GM12872 (cell line): ENCODE measurements at regions not wholly inside any gene's neighbourhood (a gene's known extent, or its start where the extent isn't known, plus 50 kb on each side); places are given as distances from the start of the nearest gene placed in this dataset.

ENCODE experiments used
- TF ChIP-seq, protein P1 (sequence below): IDR thresholded peaks from 3 replicates; pipeline ENCODE4 v1.5.1; 2011; ENCODE audit warnings: low read depth, mild to moderate bottlenecking, low read length, moderate library complexity; ENCODE audit not compliant: insufficient read depth

DNA sequence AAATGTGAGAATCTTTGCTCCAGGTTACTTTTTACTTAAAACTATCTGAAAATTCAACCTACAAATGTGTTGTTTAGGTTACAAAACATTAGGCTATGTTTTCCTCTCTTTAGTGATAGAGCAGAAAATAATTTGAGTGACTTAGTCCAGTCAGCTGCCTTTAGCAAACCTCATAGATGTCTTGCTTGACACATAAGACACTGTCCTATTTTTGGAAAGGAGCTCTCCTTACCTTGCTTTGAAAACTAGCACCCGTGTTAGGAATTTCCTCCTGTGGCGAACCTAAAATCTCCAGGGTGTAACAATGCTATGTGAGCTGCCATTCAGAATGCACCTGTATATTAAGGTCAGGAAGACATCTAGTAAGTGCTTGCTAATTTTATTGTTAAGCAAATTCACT, 221.2 kb upstream of the CD180 start:
- TF ChIP-seq, protein P1, sequence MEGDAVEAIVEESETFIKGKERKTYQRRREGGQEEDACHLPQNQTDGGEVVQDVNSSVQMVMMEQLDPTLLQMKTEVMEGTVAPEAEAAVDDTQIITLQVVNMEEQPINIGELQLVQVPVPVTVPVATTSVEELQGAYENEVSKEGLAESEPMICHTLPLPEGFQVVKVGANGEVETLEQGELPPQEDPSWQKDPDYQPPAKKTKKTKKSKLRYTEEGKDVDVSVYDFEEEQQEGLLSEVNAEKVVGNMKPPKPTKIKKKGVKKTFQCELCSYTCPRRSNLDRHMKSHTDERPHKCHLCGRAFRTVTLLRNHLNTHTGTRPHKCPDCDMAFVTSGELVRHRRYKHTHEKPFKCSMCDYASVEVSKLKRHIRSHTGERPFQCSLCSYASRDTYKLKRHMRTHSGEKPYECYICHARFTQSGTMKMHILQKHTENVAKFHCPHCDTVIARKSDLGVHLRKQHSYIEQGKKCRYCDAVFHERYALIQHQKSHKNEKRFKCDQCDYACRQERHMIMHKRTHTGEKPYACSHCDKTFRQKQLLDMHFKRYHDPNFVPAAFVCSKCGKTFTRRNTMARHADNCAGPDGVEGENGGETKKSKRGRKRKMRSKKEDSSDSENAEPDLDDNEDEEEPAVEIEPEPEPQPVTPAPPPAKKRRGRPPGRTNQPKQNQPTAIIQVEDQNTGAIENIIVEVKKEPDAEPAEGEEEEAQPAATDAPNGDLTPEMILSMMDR, result no peak

DNA sequence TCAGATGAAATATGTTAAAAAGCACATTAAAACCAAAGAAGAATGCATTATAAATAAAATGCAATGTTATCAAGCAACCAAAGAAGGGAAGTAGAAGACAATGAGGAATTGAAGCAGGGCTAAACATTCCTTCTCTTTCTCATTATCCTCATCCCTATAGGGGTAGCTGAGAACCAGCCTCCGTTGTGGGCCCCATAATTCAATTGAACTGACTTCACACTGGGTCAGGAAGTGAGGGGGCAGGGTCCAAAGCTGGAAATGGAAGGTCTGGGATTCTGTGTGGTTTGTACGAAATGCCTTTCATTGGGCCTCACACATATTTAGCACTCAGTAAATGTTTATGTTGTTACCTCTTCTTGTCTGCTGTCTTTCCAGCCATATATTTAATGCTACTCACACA, 220.4 kb upstream of the CD180 start:
- TF ChIP-seq, protein P1, result no peak

DNA sequence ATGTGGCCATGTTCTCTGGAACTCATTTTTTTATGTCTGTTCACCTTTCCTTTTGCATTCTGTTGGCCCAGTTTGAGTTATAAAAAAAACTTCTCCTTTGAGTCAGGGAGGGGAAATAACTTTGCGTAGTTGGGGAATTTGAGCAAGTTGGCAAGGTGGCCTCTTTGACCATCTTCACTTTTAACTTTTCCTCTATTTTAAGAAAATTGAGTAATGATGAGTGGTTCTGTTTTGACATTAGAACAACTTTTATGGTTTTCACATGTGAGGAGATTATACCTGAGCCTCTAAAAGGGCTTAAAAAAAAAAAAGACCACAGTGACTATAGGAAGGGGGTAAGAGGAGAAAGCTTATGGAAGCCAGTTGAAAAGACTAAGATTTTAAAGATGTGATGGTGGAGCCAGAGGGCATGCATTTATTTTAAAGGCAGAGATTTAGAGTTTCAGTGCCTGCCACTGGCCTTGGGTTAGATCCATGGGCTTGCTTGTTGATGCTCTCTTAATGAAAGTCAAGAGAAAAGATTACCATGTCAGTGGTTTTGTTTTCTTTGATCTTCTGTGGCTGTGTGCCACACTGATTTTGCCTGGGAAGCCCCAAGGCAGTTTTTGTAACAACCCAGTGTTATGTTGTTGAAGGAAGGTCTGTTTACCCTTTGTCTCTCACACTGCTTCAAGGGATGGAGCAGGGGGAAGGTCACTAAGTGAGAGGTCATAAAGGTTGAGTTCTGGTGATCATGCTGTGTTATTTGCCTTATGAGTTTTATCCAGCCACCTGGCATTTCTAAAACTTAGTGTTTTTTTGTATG, 219.7 kb upstream of the CD180 start:
- TF ChIP-seq, protein P1, result no peak

DNA sequence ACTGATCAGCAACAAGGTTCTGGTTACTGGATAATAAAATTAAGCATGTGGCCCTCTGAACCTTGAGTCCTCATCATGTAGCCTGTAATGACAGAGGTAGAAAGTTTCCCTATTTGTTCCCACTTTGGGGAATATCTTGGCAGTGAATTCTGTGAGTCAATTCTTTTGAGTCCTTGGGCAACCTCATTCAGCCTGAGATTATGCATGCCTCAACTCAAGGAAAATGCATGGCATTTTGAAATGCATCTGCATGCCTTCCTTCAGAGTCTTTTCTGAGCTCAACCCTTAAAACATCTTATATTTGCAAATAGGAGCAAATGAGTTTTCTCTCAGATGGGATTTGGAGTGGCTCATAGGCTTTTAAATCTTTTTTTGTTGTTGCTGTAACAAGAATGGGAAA, 218.1 kb upstream of the CD180 start:
- TF ChIP-seq, protein P1, result no peak

DNA sequence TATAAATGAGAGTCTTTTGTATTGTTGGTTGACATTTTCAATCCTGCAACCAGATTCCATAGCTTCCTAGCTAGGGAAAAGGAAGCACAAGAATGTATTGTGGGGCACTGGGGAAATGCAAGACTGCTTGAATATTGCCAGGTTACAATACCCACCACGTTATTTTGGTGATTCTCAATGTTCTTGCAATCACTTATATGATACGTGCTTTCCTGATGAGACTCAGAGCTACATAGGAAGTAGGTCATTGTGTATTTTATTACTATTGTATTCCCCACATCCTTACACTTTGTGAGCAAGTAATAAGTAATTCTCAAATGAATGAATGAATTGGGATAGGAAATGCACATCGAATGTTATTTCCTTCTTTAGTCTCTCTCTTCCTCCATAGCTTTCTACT, 217.1 kb upstream of the CD180 start:
- TF ChIP-seq, protein P1, result no peak

DNA sequence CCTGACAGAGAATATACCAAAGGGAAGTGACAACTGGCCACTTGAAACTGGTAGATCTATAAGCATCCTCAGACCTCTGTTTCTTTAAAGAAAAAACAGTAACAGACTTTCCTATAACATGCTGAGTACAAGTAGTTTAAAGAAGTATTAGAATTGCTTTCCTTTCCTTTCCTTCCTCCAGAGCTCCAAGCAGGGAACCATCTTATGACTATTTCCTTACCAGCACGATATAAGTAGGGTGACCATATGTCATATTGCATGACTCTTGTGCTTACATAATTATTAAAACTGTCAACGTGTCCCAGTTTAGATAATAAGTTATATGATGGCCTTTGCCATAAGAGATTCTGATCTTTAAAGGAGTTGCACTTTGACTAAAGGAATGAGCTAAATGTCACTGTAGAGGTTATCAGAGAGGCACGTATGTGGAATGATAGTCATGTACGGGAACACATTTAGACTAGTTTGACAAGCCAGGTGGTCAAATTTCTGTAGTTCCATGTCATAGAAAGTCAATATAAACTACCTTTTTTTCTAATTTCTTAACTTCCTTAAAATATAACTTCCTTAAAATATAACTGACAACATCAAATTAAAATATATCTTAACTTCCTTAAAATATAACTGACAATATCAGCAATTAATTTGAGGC, 212.7 kb upstream of the CD180 start:
- TF ChIP-seq, protein P1, result no peak

DNA sequence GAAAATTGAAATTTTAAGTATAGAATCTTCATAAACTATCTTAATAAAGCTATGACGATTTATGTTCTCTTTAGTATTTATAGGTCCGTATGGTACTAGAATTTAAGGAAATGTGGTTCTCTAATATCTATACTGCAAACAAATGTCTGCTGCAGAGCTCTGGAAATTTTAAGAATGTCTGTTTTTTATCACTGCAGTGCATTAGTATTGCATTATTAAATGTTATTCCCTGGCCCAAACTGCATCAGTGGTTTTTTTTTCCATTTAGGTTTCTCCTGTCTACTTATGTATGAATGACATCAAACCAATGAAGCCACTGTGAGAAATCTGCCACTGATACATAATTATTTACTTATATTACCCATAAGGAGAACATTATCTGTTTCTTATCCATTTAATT, 211.4 kb upstream of the CD180 start:
- TF ChIP-seq, protein P1, result no peak
